ENCODE measurements at regions not wholly inside any gene's neighbourhood (a gene's known extent, or its start where the extent isn't known, plus 50 kb on each side); places are given as distances from the start of the nearest gene placed in this dataset.

- TF ChIP-seq CTCF (IDR thresholded peaks at IDR 0.05) (no peak), POLR2A (IDR thresholded peaks at IDR 0.05) (no peak)
Measured at GRCh38 chr4:149166365-149166764, 649.3 kb downstream of the IQCM start.
